CD4-positive, alpha-beta T cell (primary cell): ENCODE measurements at regions not wholly inside any gene's neighbourhood (a gene's known extent, or its start where the extent isn't known, plus 50 kb on each side); places are given as distances from the start of the nearest gene placed in this dataset.

ENCODE experiments used
- ATAC-seq: fragments of 200-7000 bp; cut with Tn5 transposase; one replicate; pipeline ENCODE4 v1.10.0; 2022; ENCODE audit warnings: mild to moderate bottlenecking; ENCODE audit not compliant: poor library complexity
- CTCF ChIA-PET: fragments of 350-600 bp; sonication (Branson Sonifier 250); formaldehyde crosslinking; loops from one replicate; lab custom pipeline; 2021; ENCODE audit warnings: antibody characterized with exemption, inconsistent platforms; lab: Charles Lee
- POLR2A ChIA-PET: fragments of 350-600 bp; sonication (Branson Sonifier 250); formaldehyde crosslinking; loops from one replicate; lab custom pipeline; 2021; ENCODE audit warnings: antibody characterized with exemption, inconsistent platforms; lab: Charles Lee
- DNase-seq, 14 experiments: peaks; one replicate each; pipeline ENCODE4 v3.0.0-alpha.2; 2013 to 2020; ENCODE audit warnings: mixed read lengths in 2 of 14
- H3K27ac ChIP-seq, 2 donors: one replicate each; pipeline versions ENCODE4 v1.5.1 to v1.7.0; 2013; ENCODE audit warnings: low read length in 2 of 2, low read depth in 1 of 2, mild to moderate bottlenecking in 1 of 2
- H3K27me3 ChIP-seq, 2 experiments: 1 replicate in 1 of 2; 2 replicates in 1 of 2; pipeline versions ENCODE4 v1.6.1 to v1.7.0; 2013; ENCODE audit warnings: low read length in 2 of 2, control low read depth in 1 of 2, mild to moderate bottlenecking in 1 of 2, moderate library complexity in 1 of 2; ENCODE audit not compliant: insufficient read depth in 2 of 2, control insufficient read depth in 1 of 2
- H3K36me3 ChIP-seq: one replicate; pipeline ENCODE4 v1.6.1; 2013; ENCODE audit warnings: low read length, control low read depth; ENCODE audit not compliant: insufficient read depth
- H3K4me1 ChIP-seq: one replicate; pipeline ENCODE4 v1.6.1; 2013; ENCODE audit warnings: low read length, control low read depth; ENCODE audit not compliant: insufficient read depth
- H3K4me3 ChIP-seq: one replicate; pipeline ENCODE4 v1.5.1; 2013; ENCODE audit warnings: mild to moderate bottlenecking, low read length, moderate library complexity
- H3K9me3 ChIP-seq, 2 experiments: 1 replicate in 1 of 2; 2 replicates in 1 of 2; pipeline versions ENCODE4 v1.6.1 to v1.7.0; 2013; ENCODE audit warnings: low read length in 2 of 2, mild to moderate bottlenecking in 2 of 2, control low read depth in 1 of 2, moderate library complexity in 1 of 2; ENCODE audit not compliant: control insufficient read depth in 1 of 2, insufficient read depth in 1 of 2
- H3K27ac Mint-ChIP-seq: one replicate; pipeline ENCODE4 v1.8.0; 2020; ENCODE audit warnings: mixed read lengths
- H3K27me3 Mint-ChIP-seq: one replicate; pipeline ENCODE4 v1.8.0; 2021; ENCODE audit warnings: mixed read lengths
- H3K36me3 Mint-ChIP-seq: one replicate; pipeline ENCODE4 v1.8.0; 2021; ENCODE audit warnings: low read depth, mixed read lengths
- H3K4me1 Mint-ChIP-seq: one replicate; pipeline ENCODE4 v1.8.0; 2021; ENCODE audit warnings: low read depth, mixed read lengths
- H3K4me3 Mint-ChIP-seq: one replicate; pipeline ENCODE4 v1.8.0; 2020; ENCODE audit warnings: mild to moderate bottlenecking, mixed read lengths
- H3K9me3 Mint-ChIP-seq: one replicate; pipeline ENCODE4 v1.8.0; 2020; ENCODE audit warnings: mixed read lengths
- intact Hi-C, 2 experiments: fragments of 100-400 bp; cut with DNase I in 1 of 2; cut with micrococcal nuclease in 1 of 2; formaldehyde crosslinking; loops; one replicate each; pipeline versions ENCODE4 v1.15.1 to v1.9.0; 2023 to 2025; cut with DNase I, micrococcal nuclease
- TF ChIP-seq, protein P1 (sequence below): fragments of 200-600 bp; IDR thresholded peaks from one replicate; pipeline ENCODE4 v1.8.0; 2022; ENCODE audit warnings: antibody characterized with exemption, mild to moderate bottlenecking

DNA sequence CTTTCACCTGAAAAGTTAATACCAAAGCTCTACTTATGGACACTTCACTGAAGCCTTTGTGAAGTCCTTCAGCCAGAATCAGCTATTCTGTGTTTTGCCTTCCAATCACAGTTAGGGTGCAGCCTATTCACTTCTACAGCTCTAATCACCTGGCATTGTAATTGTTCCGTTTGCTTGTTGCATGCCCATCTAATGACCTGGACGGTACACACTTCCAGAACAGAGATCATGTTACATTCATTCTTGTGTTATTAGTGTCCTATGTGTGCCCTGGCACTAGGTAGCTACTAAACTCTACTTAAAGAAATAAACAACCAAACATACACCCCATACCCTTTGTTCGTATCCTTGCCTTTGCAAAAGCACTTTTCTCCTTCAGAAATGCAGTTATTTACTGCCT lies 1162.9 kb upstream of the WWC1 start:
- Mint-ChIP-seq H3K4me1 (no peaks in the 10 kb centered on the region), H3K27ac (no peak overlapping the region), H3K27me3 (no peaks in the 10 kb centered on the region)

DNA sequence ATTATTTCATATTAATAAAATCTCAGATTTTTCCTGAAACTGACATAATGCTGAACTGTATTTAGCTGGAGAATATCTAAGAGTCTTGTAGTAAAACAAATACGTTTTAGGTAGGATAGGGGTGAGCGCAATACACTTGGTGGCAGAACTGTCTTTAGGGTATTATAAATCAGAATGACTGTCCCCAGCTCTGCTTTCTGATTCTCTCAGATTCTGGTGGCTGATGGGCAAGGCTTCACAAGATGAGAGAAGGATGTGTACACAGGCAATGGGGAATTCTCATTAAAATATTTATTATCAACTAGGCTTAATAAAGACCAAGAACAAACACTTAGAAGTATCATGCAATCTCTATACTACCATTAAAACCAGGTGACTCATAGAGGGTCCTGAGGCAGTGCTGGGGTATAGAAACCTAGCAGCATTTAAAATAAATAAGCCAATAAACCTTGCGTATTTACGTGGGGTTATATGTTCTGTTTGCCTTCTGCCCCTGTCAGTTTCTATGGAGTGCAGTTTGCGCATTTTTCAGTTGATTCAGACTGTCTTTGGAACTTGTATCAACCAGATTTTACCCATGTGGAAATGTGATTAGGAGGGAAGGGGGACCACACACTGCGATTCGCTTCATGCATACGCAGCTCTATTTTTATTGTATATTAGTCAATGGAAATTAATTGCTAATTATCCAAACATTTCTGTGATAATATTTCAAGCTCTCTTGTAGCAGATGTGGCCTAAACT lies 1150.7 kb upstream of the WWC1 start:
- H3K9me3 Mint-ChIP-seq = peaks cover 3% of the 10 kb centered on the region
- H3K27me3 Mint-ChIP-seq = no peaks in the 10 kb centered on the region
- Histone ChIP-seq H3K27me3 (no peaks in the 10 kb centered on the region), H3K9me3 (no peaks in the 10 kb centered on the region), H3K4me1 (no peaks in the 10 kb centered on the region), H3K27ac (no peak overlapping the region), H3K4me3 (no peak overlapping the region), H3K36me3 (no peaks in the 10 kb centered on the region)
- H3K4me3 Mint-ChIP-seq = no peak overlapping the region
- ATAC-seq (no peak), DNase-seq (no peak)
- H3K27ac Mint-ChIP-seq = no peak overlapping the region
- H3K36me3 Mint-ChIP-seq = no peaks in the 10 kb centered on the region
- intact Hi-C loops = no loop called here
- ChIA-PET POLR2A (no interaction called here), CTCF (no interaction called here)
- TF ChIP-seq, protein P1, sequence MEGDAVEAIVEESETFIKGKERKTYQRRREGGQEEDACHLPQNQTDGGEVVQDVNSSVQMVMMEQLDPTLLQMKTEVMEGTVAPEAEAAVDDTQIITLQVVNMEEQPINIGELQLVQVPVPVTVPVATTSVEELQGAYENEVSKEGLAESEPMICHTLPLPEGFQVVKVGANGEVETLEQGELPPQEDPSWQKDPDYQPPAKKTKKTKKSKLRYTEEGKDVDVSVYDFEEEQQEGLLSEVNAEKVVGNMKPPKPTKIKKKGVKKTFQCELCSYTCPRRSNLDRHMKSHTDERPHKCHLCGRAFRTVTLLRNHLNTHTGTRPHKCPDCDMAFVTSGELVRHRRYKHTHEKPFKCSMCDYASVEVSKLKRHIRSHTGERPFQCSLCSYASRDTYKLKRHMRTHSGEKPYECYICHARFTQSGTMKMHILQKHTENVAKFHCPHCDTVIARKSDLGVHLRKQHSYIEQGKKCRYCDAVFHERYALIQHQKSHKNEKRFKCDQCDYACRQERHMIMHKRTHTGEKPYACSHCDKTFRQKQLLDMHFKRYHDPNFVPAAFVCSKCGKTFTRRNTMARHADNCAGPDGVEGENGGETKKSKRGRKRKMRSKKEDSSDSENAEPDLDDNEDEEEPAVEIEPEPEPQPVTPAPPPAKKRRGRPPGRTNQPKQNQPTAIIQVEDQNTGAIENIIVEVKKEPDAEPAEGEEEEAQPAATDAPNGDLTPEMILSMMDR = no peak
- H3K4me1 Mint-ChIP-seq = no peaks in the 10 kb centered on the region

More for the DNA sequence above, 1162.9 kb upstream of the WWC1 start:
- Histone ChIP-seq H3K27me3 (no peaks in the 10 kb centered on the region), H3K4me3 (no peak overlapping the region), H3K4me1 (no peaks in the 10 kb centered on the region), H3K36me3 (no peaks in the 10 kb centered on the region), H3K27ac (no peak overlapping the region), H3K9me3 (peaks cover 0 to 3% of the 10 kb centered on the region in 2 experiments)
- intact Hi-C loops = no loop called here
- no peaks in the 10 kb centered on the region for H3K36me3 Mint-ChIP-seq
- TF ChIP-seq, protein P1 = no peak
- H3K4me3 Mint-ChIP-seq = no peak overlapping the region
- ChIA-PET CTCF (no interaction called here), POLR2A (no interaction called here)
- DNase-seq (no peak), ATAC-seq (no peak)
- peaks cover 2% of the 10 kb centered on the region for H3K9me3 Mint-ChIP-seq

DNA sequence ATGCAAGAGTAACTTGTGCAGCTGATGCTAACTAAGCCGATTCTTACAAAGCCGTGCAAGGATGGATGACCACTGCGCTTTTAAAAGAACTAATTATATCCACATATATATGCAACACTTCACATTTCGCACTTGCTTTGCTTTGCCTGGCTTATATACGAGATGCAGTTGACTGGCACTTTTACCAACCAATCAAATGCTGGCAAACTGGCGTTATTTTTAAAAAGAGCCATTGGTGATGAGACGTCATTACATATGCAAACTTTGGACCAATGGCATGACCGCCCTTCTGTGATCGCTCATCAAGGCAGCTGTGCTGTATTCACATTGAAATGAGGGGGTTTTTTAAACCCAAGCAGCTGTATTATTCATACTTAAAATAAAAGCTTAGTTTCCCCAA lies 1147.7 kb upstream of the WWC1 start:
- DNase-seq (no peak), ATAC-seq (no peak)
- Histone ChIP-seq H3K27me3 (no peaks in the 10 kb centered on the region), H3K9me3 (no peaks in the 10 kb centered on the region), H3K27ac (no peak overlapping the region), H3K4me1 (no peaks in the 10 kb centered on the region), H3K4me3 (no peak overlapping the region), H3K36me3 (no peaks in the 10 kb centered on the region)
- no peaks in the 10 kb centered on the region for H3K36me3 Mint-ChIP-seq
- ChIA-PET CTCF (interaction anchor here (1.5 kb wide), 1 partner anchor 8 kb away, joined by 3 read pairs; no protein-coding TSS in a partner anchor), POLR2A (no interaction called here)
- intact Hi-C loops = no loop called here
- TF ChIP-seq, protein P1 = no peak
- H3K4me3 Mint-ChIP-seq = no peak overlapping the region
- no peaks in the 10 kb centered on the region for H3K4me1 Mint-ChIP-seq
- H3K27ac Mint-ChIP-seq = no peak overlapping the region
- H3K9me3 Mint-ChIP-seq = peaks cover 6% of the 10 kb centered on the region
- H3K27me3 Mint-ChIP-seq = no peaks in the 10 kb centered on the region
